GM18520 (cell line): ENCODE measurements at regions not wholly inside any gene's neighbourhood (a gene's known extent, or its start where the extent isn't known, plus 50 kb on each side); places are given as distances from the start of the nearest gene placed in this dataset.
"Not testable (repeated sequence)": the region's sequence is repeated elsewhere in the genome, so short reads cannot be mapped to it uniquely, and the experiment has no call there.

Source experiments
- ATAC-seq: cut with Tn5 transposase; IDR thresholded peaks from one replicate; pipeline ENCODE4 v1.9.1; 2021; ENCODE audit not compliant: unreplicated experiment

DNA sequence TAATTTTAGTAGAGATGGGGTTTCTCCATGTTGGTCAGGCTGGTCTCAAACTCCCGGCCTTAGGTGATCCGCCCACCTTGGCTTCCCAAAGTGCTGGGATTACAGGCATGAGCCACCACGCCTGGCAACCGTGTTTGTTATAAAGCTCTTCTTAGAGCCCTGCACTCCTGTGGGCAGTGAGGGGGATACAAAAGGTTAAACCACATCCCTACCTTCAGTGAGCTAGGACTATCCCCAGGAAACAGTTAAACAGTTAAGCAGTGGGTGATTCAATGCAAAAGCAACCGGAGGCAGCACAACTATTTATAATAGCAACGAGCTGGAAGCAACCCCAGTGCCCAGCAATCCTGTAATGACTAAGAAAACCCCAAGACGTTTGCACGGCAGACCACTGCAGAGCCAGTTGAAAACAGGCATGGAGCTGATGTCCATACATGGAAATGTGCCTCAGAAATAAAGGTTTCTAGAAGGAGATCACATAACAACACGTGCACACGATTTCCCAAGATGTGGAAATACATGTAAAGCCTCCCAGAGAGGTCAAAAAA lies 107.2 kb upstream of the LYZL2 start:
- peak; percentile 72 for ATAC-seq

DNA sequence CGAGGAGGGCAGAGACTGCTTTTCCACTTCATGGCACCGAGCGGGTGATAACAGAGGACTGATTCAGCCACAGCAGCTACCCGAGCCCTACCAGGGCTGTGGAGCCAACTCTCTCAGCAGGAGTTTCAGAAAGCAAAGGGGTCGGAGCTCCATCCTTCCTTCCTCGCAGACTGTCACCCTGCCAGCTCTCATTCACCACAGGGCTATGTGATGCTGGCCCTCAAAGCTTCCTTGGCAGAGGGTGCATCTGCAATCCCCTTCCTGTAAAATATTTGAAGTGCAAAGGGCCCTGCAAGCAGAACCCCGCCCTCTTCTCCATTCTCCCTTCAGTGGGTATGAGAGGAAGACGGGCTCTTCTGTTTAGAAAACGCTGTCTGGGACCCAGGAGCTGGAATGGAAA lies 105.3 kb upstream of the LYZL2 start:
- no peak for ATAC-seq

DNA sequence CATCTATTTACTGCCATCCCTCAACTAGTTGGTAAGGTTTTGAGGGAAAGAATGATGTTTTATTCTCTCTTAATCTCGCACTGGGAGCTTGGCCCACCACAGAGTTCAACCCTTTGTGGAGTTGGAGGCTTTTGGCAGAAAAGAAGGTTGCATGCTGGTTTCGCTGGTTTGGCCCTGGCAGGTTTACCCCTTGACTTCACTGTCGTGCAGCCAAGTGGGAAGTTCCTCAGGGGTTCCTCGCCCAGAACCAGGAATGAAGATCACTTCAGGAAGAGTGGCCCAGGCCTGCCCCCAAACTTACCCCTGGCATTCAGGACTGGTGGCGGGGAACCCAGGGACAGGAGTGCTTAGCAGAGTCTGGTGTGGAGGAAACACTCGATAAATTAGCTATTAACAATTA lies 103.1 kb upstream of the LYZL2 start:
- ATAC-seq, result no peak

DNA sequence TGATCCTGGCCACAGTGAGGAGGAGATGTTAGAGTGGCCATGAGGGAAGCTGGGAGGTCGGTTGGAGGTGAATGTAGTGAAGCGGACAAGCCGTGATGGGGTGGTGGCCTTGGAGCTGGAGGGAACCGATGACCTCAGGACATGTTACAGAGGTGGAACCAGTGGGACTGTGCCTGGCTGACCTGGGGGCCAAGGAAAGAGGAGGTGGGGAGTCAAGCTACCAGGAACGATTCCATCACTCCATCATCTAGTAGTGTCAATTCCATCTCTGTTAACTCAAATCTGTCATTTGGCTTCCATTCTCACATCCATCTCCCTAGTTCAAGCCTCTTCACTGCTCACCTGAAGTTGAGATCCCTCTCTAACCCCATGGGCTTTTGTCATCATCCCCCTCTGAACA lies 102.4 kb upstream of the LYZL2 start:
- no peak for ATAC-seq

DNA sequence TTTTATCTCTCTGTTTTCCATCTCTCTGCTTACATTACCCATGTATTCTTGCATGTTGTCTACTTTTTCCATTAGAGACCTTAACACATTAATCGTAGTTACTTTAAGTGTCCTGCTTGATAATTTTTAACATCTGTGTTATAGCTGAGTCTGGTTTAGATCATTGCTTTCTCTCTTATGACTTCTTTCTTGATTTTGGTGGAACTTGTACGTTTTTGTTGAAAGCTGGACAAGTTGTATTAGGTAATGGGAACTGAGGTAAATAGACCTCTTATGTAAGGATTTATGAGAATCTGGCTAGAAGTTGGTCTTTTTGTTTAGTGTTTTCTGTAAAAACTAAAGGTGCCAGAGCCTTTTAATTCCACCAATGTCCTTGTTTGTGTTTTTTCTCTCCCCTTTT lies 100.8 kb upstream of the LYZL2 start:
- ATAC-seq, result no peak

DNA sequence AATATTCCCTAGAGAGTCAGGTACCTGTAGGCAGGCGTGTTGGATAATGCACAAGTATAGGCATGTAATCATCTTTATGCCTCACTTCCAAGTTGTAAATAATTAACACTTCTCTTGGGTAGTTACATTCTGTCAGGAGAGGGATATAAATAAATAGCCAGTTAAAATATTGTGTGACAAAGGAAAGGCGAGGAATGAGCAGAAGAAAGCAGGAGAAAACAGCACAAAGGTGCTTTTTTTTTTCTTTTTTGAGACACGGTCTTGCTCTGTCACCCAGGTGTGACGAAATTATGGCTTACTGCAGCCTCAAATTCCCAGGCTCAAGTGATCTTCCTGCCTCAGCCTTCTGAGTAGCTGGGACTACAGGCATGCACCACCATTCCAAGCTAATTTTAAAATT lies 99.2 kb upstream of the LYZL2 start:
- ATAC-seq, result no peak

DNA sequence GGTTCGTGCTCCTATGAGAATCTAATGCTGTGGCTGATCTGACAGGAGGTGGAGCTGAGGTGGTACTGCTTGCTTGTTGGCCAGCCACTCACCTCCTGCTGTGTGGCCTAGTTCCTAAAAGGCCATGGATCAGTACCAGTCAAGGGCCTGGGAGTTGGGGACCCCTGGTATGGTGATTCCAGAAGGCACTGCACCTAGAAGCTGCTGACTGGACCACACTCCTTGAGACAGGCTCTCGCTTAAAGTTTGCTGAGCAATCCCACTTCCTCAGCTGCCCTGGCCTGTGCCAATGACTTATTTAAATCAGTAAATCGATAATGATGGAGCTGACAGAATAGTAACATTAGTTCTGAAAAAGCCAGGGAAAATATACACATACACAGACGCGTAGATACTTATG lies 98.6 kb upstream of the LYZL2 start:
- ATAC-seq, result no peak

DNA sequence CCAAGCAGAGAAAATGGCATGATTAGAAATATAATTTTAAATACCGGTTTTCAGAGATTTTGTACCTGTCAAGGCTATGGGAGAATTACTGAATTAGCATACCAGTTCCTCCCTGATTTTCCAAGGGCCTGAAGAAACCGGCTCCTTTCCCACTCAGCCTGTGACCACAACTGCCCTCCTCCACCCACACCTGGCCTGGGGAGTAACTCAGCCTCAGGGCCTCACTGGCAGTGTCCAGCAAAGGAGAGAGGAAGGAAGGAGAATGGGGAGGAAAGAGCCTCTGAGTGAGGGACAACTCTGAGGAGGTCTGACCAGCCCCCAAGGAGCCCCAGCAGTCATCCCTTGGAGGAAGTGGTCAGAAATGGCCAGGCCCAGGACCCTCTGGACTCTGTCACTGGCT lies 98.0 kb upstream of the LYZL2 start:
- ATAC-seq, result no peak

DNA sequence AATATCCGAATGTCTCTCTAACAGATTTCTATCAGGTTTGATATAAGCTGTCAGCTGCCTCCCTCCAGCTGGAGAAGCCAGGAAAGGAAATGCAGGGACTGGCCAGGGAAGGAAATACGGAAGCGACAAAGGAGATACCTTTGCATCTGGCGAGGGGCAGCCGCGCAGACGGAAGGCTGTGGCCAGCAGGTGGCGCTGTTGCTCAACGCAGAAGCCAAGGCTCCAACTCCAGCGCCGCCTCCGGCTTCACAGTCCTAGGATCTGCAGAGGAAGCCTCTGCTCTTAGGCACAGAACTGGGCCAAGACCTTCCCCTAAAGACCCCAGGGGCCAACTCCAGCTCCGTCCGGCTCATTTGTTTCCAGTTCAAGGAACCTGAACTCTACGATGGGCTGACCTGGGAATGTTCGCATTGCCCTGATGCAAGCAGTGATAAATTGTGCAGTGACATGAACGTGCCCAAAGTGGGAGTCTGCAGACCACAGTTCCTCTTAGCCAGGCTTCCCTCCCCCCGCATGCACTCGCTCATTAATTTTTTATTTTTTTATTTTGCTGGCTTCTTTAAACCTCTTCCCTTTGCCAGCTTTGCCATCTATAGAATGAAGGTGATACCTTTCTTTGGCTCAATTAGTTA lies 97.3 kb upstream of the LYZL2 start:
- ATAC-seq, result peak; percentile 82

DNA sequence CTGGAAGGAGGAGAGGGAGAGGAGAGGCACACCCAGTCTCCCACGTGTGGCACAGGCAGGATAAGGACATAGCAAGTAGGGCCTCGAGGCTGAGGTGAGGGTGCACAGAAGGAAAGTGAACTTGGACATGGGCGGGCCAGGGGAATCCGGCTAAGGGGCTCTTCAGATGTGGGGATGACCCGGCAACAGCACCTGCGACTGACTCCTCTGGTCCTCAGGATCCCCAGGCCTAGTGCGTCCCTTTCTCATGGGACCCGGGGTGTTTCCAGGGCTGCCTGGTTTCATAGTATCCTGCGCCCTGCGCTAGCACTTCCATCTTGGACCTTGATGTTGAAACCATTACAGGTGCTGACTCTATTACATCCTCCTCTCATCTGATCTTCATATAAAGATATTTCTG lies 96.1 kb upstream of the LYZL2 start:
- no peak for ATAC-seq

DNA sequence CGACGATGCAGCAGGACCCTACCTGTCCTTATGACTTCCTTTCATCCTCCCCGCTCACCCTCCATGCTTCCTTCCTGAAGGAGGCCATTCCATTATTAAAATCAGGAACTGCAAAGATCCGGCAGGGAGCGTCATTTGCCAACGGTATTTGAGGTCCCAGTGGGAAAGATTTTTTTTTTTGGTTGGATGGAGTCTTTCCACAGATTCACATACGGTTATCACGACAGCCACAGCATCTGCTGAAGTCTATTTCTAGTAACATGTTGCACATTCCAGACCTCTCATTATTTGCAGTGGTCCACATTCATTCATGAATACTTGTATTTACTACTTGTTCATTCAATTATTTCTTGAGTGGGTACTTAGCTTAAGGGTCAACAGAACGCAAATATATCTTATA lies 94.7 kb upstream of the LYZL2 start:
- ATAC-seq, result no peak

DNA sequence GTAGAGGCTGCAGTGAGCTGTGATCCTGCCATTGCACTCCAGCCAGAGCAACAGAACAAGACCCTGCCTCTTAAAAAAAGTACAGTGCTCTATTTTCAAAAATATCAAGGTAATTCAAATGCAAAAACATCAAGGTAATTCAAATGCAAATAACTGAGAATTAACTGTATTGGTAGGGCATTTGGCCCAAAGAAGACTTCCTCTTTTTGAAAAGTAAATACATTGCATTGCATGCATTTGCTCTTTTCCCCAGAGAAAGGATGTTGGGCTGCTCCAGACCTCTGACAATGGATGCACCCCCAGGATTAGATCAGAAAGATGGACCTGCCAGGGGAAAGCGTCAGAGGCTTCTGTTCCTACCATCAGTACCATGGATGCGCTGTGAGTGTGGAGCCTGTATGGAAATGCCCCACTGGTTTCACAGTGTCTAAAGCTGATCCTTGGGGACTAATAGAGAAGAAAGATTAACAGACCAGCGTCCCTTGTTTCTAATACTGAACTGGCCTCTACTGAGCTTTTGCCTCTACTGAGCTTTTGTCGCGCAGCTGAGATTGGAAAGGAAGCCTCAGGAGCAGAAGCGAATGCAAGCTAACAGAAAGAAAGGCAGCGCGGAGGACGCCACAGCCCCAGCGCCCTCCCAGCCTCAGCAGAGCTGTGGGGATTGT lies 93.5 kb upstream of the LYZL2 start:
- ATAC-seq, result no peak

DNA sequence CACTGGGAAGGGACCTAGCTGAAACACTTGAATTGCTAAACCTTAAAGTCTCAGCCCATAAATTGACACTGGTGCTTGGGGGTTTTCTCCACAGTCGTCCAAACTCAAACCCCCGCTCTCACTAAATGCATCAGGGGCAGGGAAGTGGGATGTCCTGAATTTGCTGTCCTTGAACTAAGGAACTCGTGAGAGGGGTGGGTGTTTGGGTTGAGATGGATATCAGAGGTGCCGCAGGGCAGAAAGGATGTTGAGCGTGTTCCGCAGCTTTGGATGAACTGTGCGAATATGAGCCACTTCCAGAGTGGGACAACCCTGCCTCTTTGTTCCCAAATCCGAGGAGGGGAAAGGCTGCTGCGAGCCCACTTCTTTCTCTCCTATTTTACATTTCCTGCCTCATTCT lies 90.3 kb upstream of the LYZL2 start:
- ATAC-seq, result no peak

DNA sequence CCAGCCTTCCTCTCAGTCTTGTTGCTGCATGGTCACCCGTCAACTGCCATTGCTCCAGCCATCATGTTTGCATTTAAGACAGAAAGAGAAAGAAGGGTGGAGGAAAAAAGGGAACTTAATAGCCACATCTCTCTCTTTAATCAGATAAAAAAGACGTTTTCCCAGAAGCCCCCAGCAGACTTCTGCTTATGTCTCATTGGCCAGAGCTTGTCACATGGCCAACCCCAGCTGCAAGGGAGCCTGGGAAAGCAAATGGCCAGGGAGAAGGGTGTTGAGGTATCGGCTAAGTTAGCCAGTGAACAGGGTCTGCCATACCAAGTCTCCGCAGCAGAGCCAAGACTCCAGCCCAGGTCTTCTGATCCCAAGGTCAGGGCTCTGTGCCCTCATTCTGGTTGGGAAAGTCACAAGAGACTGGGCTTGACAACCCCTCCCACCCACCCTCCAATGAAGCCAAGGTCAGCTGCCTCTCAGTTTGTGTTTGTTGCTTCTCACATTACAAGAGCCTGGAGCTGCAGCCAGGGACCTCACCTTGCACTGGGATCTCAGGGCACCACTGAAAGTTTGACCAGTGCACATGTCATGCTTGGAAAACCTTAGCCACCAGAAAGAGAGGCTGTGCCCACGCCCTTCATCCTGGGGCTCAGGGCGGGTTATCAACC lies 80.3 kb upstream of the LYZL2 start:
- no peak for ATAC-seq

DNA sequence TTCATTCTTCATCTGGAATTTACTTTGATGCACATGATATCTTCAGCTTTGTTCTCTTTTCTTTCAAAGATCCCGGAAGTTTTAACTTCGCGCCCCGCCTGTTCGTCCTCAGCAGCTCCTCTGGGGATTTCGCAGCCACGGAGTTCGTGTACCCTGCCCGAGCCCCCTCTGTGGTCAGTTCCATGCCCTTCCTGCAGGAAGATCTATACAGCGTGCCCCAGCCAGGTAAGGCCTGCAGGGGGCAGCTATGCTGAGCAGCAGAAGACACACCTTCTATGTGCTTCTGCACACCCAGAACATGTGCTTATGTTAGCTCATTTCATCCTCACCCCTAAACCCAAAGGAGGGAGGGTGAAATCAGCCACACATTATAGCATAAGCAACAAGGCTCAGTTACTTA lies 79.7 kb upstream of the LYZL2 start:
- no peak for ATAC-seq

DNA sequence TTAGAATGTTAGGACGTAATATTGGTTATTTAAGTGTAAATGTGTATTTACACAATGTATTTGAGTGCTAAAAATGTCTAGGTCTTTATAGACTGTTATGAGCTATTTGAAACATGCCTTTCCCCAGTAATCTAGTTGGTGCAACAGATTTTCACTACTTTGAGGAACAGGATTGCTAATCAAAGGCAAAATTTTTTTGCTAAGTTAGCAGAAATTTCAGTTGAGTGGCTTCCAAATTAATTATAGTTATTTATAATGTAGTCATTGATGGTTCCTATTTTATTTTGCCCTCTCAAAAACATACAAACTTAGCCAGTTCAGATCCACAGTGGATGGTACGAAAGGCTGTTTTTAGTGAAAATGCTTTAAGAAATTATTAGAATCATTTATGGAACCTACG lies 78.7 kb upstream of the LYZL2 start:
- ATAC-seq, result no peak

DNA sequence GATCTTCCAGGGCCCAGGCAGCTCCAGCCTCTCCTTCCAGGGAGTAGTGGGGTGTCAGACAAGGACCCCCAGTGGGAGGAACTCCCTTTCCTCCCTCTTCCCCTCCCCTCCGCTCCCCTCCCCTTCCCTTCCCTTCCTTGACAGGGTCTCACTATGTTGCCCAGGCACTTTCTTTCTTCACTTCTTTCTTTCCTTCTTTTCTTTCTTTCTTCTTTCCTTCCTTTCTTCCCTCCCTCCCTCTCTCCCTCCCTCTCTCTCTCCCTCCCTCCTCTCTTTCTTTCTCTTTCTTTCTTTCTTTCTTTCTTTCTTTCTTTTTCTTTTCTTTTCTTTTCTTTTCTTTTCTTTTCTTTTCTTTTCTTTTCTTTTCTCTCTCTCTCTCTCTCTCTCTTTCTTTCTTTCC lies 76.6 kb upstream of the LYZL2 start:
- ATAC-seq, result not testable (repeated sequence)

DNA sequence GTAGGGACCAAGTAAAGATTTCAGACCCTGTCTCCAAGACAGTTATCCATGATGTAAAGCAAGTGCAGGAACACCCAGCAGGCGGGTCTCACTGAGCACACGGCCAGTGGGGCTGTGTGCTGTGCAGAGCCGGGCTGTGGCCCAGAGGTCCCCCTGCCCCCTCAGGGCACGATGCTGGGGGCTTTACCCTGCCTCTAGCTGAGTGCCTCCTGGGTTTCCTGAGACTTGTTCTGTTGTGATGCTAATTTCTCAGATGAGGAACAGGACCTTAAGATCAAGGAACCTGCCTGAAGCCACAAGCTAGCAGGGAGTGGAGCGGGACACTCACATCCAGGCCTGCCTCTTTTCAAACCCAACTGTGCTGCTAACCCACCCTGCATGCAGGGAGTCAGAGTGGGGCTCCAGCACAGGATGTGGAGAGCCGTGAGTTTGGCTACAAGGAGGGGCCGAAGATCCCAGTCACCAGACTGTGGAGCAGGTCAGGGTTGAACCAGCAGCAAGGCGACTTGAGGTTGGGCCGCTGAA lies 76.1 kb upstream of the LYZL2 start:
- peak; percentile 4 for ATAC-seq

DNA sequence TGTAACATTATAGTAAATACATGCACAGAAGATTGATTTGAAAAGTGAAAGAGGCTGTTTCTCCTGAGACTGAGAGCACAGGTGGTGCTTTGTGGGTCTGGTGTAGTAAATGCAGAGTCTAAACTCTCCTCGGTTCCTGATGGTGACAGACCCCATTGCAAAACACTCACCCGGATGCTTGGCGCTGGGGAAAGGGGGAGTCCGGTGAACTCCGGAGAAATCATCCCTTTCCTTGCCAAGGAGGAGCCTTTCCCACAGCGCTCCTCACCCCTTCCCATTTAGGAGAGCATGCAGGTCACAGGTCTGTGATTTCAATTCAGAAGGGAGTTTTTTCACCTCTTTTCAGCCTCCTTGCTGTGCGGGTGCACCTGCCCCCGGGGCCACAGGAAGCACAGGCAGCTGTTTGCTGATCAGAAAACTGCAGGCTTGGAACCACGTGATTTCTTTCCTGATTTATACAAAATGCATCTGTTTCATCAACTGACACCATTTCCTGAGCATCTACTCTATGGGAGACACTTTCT lies 75.6 kb upstream of the LYZL2 start:
- peak; percentile 44 for ATAC-seq

DNA sequence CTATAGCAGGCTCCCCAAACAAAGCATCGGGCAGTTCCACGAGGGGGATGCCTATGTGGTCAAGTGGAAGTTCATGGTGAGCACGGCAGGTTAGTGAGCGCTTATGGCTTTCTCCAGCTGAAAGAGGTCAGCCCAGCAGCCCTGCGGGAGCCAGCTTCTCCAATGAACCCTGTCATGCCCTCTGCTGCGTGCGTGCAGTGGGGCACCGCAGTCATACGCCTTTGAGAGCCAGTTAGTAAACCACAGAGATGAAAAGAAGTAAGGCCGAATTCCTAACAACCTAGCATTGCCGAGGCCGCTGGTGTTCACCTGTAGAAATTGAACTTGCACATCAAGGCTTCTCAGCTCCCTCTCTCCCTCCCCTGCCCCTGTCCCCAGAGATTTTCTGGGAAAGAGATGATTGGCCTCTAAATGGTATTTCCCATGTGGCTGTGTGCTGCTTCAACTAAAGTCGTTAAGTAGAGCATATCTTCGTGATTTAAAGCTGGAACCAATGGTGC lies 75.1 kb upstream of the LYZL2 start:
- ATAC-seq, result not testable (repeated sequence)

DNA sequence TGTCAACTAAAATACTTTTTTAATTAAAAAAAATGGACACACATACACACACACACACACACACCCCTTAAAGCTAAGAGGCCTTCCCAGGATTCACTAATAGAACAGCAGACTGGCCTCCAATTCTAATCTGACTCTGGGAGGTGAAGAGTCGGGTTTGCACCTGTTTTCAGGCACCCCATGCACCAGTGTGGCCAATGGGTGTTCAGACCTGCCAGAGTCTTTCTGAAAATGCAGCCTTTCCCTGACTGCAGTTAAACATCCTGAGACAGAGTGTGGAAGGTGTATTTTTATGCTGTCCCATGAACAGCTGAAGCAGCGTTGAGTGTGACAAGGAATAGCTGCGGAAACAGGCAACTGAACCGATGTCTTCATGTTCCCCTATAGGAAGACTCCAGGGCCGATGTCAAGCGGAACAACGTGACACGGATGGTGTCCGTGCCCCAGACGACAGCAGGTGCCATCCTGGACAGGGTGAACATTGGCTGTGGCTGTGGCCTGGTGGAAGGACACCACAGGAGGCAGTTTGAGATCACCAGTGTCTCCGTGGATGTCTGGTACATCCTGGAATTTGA lies 74.6 kb upstream of the LYZL2 start:
- no peak for ATAC-seq
